ENCODE measurements at regions not wholly inside any gene's neighbourhood (a gene's known extent, or its start where the extent isn't known, plus 50 kb on each side); places are given as distances from the start of the nearest gene placed in this dataset.

DNA sequence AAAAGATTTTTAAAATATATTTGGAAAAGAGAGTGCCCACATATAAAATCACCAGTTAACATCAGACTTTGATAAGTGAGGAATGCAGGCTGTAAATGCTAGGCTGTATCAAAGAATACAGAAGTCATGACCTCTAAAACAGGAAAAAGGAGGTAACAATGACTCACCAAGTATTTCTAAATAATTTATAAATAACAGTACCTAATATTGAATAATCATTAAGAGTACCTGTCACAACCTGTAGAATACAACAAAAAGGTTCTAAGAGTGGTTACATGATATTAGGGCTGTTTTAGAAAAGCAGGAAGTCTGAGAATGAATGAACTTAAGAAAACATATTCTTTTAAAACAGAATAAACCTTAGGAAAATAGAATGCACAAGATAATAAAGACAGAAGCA, 173.1 kb upstream of the CST7 start:
- TF ChIP-seq SUZ12 (IDR thresholded peaks at IDR 0.05; ENCODE audit: extremely low read depth, insufficient read depth, insufficient read length) (no peak), ZNF274 (IDR thresholded peaks at IDR 0.05; ENCODE audit: low read depth, low read length) (no peak), YY1 (IDR thresholded peaks at IDR 0.05; ENCODE audit: insufficient read depth, insufficient read length) (no peak)

Data from NT2/D1 (cell line).